Activated naive CD4-positive, alpha-beta T cell treated with Interleukin-2 at 50 U/mL for 16 hours (primary cell): ENCODE measurements at regions not wholly inside any gene's neighbourhood (a gene's known extent, or its start where the extent isn't known, plus 50 kb on each side); places are given as distances from the start of the nearest gene placed in this dataset.

Experiments used
- DNase-seq: peaks from one replicate; pipeline ENCODE4 v3.0.0-alpha.2; 2020

DNA sequence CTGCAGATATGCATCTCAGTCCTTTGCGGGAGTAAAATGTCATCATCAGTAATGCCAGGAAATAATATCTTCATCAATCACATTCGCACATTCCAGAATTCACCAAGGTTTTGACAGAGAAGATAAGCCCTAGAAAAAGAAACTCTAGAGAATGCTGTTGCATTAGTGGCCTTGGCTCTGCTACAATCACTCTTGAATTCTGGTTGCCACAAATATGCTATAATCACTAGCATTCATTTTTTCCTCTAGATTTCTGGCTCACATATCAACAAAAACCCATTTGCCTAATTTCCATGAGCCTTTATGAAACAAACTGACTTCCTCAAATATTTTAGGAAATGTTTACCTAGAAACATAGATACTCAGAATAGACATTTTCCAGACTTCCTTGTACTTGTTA lies 653.4 kb downstream of the ANXA1 start:
- no peak for DNase-seq

DNA sequence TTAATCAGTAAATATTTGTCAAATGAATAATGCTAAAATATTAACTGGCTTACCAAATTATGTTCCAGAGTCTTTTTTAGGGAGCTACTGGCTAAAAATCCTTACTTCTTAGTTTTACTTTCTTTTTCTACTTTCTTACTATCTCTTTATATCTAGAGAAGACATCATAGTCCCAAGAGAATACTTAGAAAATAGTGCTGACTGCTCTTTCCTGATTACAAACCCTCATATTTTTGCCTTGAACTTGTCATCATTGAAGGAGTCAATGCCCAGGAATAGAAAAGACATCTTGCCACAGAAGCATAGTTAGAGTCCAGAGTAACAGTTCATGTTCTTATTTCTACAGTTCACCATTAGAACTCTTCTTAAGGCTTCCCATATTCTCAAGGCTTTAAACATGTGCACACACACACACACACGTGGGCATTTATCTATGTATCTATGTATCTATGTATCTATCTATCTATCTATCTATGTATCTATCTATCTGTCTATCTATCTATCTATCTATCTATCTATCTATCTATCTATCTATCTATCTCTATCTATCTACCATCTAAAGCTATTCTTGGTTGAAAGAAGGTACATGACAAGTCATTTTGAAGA lies 654.3 kb downstream of the ANXA1 start:
- DNase-seq: no peak

DNA sequence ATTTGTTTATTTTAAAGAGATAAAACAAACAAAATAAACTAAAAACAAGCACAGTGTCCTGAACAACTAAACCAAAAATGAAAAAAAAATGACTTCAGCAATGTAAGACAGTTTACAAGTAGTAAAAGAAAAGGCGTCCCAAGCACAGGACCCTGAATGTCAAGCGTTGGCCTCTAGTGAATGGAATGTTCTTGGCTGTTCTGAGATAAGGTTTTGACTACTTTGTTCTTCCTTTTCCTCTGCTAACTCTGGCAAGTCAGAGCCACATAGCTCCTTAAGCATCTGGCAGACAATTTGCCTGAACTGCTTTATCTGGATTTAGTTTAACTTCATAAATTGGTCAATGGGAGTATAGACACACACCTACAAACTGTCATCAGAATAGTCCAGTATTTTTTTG lies 655.2 kb downstream of the ANXA1 start:
- no peak for DNase-seq

DNA sequence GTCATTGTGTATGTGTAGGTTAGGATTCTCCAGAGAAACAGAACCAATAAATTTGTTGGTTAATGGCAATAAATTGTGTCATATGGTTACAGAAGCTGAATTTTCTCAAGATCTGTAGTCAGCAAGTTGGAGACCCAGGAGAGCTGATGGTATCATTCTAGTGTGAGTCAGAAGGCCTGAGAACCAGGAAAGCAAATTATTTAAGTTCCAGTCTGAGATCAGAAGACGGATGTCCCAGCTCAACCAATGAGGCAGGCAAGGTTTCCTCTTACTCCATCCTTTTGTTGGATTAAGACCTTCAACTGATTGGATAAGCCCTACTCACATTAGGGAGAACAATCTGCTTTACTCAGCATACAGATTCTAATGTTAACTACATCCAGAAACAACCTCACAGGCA lies 656.3 kb downstream of the ANXA1 start:
- no peak for DNase-seq

DNA sequence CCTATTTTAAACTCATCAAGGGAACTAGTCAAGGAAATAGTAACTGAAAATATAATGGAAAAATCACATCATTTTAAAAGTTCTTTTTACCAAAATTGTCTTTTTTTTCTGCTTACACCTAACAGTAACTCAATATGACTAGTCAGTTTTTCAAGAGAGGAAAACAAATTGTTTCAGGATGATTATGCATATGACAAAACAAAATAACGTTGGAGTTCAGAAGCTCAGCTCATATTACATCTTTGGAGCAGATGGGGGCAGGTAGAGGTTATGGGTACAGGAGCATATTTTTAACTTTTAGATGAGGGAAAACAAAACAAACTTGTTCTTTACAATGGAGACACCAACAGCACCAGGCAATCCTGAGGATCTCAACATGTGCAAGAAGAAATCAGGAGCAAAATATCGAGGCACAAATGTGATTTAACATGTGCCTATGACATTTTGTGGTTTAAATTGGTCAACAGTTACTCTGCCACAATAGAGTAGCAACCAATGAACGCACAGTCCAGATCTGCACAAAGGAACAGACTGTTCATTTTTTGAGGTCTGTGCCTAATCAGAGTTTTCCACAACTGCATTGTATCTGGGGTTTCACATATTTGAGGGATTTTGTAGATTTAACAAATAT lies 659.0 kb downstream of the ANXA1 start:
- no peak for DNase-seq

DNA sequence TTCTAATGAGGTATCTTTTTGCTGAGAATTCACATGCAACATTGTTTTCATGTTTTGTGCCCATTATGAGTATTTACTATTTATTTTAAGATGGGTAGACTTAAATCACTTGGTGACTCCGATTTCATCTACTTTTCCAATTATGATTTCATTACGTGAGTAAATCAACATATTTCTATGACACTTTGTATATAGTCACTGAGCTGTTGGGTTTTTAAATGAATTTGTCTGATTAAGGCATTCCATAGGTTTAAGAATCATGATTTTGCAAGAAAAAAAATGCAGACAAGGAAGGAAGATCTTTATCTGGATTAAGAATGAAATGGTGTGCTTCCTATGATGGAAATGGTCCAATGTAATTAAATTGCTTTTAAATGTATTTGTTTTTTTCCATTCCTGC lies 661.9 kb downstream of the ANXA1 start:
- DNase-seq: no peak

DNA sequence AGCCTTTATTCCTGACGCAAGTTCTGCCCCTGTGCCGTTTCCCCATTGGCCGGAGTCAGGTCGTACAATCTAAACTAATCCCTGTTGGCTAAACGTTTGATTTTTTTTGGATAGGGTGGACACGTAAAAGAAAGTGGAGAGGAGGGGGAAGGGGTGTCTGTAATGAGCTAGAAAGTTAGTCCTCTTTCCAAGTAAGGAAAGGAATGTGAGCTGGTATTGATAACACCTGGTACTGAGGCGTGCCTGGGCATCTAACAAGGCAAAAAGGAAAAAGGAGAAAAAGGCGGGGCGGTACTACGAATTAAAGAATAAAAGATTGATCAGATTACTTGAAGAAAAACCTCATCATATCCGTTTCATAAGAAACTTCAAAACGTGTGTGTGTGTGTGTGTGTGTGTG lies 665.2 kb downstream of the ANXA1 start:
- no peak for DNase-seq

DNA sequence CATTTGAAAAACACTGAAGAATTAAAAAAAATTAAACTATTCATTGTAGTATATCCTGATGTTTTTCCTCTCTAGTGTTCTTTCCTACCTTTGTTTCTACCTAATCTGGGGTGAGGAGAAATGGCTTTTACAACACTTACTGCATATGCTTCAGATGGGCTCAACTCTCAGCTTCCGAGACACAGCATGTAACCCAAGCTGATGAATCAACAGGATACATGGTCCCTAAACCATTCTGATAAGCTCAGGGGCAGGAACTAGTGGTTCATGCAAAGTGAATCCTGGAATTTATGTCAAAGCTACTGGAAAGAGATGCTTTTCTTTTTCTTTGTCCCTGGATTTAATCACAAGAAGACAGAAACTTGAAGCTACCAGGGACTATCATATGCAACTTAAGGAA lies 672.5 kb upstream of the RORB start:
- no peak for DNase-seq

DNA sequence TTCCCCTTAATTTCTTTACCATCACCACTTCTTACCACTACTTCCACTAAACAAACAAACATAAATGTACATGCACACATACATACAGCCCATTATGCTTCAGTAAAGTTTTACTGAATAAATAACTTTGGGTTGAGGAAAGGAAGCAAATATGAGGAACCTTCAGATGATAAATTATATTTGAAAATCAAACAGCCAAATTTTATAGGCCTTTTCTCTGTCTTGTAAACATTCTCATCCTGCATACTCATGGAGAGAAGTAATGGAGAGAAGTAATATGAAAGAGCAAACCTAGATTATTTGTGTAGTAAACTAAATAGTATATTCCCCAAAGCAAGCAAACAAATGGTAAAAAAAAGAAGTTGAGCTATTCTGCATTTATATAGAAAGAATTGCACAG lies 658.3 kb upstream of the RORB start:
- DNase-seq: no peak

DNA sequence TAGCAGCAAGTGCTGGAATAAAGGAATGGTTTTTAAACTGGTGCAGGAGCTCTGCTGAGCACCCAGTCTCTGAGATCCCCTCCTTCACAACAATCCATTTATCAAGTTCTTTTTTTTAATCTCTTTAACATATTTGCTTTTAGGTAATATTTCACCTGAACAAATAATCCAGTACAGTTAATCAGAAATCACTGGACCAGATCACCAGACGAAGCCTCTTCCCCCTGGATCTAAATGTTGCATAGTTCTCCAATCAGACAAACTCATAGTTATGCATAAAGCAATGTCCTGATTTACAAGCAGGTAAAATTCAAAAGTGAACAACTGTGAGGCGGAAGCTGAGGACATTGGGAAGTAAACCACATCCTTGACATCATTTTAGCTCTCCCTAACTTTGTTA lies 657.7 kb upstream of the RORB start:
- DNase-seq: no peak

DNA sequence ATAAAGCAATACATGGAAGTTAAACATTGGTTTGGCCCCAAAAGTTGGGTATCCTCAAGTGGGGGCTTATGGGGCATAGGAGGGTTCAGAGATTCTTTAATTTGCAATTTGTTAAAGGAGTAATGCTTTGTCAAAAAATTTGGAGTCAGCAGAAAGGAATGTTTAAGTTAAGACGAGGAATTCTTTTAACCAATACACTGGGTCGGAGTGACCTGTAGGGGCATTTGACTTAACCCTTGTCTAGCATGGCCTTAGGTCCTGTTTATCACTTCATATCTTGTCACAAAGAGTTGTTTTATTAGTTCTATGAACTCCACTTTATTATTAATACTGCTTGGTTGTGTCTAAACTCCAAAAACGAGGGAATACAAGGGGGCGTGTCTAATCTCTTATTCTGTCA lies 656.1 kb upstream of the RORB start:
- no peak for DNase-seq

DNA sequence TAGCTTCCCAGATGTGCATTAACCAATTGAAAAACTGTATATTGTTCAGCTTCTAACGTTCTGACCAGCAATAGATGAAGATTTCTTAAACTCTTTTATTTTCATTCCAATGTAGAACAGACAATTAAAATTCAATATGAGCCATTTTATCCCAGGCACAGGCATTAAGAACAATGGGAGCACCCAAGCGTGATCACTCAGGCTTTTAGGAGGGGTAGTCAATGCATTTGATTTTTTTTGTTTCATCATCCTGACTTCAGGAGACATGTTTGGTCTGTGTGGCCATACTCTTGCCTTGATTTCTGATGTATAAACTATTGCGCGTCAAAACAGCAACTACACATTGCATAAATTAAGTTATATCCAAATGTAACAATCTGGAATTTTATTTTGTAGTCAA lies 653.0 kb upstream of the RORB start:
- no peak for DNase-seq

DNA sequence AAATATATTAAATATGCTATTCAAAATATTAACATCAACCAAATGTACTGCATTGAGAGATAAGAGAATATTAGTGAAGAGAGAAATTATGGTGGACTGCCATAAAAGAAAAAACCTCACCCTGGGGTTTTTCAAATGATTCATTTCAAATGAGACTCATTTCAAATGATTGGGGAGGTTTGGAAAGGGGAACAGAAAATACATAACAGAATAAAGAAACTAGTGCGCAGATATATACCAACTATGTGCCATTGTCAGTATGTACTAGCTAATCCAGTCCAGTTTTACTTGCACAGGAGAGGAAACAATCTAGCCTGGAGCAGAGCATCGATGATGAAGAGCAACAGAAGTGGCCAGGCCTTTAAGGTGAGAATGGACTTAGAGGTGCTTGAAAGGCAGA lies 651.6 kb upstream of the RORB start:
- DNase-seq: no peak

DNA sequence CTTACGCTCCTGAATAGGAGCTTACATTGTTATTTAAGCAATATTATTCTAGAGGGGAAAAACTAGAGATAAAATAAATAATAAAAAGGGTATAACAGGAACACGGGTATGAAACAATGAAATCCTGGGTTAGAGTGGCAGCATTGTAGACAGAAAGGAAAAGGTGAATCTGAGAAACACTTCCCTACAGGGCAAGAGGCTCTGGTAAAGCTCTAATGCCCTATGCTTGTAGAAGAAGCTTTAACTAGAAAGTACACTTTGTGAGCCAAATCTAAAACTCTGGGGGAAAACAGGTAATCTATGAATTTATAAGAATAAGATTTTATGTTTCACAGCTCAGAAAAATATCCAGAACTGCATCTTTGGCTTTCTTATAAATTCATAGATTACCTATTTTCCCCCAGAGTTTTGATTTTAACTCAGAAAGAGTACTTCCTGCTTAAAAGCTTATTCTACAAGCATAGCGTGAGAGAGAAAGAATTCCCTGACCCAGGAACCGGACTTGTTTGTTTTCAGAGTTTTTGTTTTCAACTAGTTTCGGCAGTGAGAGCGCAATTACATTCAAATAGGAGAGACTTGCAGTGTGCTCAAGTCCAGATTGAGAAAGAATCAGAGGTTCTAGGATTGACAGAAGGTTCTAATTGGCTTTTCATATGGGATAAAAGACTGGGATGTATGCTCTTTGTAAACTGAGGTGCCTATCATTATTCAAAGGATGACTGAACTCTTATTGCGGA lies 651.0 kb upstream of the RORB start:
- DNase-seq: no peak

DNA sequence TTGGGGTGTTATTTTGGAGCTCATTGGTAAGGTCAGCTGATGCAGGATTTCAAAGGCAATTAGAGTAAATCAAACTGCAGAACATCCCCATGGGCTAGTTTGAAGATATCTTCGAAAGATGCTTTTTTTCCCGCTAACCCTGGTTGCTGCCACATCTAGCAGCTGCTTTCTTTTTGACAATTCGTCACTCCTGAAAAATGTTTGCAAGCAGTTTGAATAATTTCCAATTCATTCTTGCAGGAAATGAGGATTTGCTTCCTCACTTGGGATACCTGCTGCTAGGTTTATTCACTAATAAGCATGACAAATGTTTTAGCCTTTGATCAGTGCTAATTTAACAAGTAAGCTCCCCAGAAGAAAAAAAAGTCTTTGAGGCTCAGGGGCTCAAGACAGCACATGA lies 649.6 kb upstream of the RORB start:
- DNase-seq: no peak

DNA sequence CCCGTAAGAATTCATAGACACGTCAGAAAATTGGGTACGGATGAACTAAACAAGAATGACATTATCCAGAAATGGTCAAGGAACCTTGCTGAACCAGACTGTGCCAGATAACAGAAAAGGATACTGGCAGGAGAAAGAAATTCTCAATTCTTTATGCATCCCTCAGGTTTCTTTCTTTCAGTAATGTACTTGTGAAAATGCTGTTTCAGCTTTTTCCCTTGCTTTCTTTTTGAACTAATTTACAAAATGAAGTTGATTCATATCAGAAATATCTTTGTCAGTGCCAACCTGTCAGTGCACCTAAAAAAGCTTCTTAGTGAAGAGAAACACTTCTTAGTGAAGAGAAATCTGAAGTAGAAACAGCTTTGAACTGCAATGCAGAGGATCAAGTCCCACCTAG lies 643.6 kb upstream of the RORB start:
- DNase-seq: no peak

DNA sequence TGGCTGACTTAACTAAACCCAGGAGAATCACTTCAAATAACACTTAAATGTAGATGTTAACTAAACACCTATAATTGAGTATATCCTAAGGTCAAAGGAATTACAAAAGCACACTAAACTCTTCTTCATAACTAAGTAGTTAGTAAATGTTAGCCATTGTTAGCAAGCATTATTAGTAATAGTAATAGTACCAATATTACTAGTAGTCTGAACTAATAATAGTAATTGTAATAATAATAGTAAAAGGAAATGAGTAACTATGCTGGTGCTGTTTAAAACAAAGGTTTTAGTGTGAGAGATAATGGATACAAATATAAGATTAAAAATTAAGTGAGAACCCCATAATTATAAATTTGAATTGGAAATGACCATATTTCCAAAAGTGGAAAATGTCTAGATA lies 641.9 kb upstream of the RORB start:
- no peak for DNase-seq

DNA sequence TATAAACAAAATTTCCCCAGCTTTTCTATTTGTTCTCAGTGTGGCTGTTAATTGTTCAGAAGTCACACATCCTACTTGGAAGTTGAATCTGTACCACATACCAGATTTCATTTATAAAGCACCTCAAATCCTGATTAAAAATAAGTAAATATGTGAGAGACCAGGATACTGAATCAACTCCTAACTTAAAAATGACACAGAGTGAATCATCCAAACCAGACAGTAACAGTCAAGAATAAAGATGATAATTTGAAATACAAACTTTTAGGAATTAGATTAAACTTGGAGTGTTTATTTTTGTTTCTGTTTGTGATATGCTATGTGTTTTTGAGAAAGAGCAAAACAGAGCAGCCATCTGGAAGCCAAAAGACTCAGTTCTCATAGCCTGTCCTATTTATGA lies 633.2 kb upstream of the RORB start:
- DNase-seq: no peak

DNA sequence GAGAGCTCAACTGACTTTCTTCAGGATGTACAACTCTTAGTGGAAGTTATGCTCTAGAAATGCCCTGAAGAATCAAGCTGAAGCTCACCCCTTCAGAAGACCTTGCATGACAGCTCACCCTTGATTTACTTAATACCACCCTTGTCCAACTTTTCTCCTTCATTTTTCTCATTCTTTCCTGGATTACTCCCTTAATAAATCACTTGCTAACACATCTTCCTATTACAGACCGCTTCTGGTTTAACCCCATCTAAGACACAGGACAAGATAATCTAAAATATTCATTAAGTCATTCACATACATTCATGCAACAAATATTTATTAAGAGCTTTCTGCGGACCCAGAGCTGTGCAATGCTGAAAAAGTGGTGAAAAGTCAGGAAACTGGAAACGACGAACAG lies 630.7 kb upstream of the RORB start:
- no peak for DNase-seq

DNA sequence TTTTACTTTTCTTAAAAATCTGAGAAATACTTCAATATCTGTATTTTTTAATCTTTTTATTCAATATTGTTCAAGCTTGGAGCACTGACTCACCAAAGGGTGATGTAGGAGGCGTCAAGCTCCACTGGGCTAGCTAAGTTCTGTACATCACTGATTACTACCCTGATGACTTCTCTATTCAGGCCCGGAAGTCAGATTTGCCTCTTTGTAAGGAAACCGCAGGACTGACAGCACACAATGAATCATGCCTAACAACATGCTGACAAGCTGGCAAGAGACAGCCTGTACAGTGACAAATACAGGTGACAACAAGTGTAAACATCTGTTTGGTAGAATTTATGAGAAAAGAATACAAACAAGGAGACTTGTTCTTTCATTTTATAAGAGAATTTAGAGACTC lies 627.9 kb upstream of the RORB start:
- DNase-seq: no peak

DNA sequence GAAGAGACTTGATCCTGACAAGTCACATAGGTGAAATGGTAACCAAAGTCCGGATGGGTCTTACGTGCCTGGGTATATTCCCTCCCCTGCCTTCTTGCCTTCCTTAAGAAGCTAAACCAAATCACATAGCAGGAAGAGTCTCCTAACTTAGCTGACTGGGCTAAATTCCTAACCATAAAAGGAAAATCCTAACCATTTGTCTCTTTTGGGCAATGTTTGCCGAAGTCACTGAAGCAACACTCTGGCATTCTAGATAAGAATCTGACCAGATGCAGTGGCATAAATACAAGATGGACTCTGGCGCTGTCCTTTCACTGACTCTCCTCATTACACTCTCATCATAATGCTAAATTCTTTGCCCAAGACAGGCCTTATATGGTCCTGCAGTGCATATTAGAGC lies 625.5 kb upstream of the RORB start:
- no peak for DNase-seq

DNA sequence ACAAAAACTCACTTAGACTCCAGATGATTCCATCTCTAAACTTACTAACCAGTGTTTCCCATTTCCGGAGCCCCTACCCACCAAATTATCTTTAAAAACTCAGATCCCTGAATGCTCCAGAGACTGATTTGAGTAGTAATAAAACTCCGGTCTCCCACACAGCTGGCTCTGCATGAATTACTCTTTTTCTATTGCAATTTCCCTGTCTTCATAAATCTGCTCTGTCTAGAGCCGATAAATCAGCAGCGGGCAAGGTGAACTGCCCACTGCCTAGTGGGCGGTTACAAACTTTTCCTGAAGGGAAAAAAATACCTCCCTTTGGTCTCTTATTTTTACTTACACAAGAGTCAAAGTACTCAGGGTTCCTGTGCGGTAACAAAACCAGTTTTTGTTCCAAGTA lies 624.4 kb upstream of the RORB start:
- no peak for DNase-seq

DNA sequence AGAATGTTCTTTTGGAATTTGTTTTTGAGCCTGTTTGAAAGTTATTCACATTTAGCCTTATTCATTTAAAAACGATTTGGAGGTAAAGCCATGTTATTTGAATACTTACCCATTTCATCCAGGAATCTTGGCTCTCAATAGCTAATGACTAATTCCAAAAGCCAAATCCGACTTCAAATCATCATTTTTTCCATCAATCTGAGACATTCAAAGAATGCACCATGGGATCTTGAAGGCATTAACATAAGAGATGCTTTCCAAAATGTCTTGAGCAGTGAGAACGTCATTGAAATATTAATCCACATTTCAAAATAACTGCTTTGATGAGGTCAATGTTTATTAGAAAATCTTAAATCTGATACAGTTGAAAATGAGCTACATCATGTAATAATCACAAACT lies 617.0 kb upstream of the RORB start:
- no peak for DNase-seq

DNA sequence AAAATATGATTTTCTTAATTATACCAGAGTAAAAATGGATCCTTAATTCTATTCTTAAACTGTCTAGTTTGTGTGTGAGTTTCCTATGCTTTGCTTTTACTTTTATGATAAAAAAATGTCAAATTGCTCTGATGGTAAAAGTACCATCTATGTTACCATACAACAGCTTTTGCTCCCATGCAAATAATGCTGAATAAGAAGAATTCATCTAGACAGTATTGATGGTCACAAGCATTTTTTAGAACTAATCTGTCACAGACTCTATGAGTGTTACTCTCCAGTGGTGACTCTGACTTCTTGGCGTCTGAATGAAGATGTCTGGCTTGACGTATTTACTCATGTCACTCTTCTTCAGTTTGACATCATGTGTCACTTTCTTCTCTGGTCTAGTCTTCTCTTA lies 608.1 kb upstream of the RORB start:
- DNase-seq: no peak
